CD4-positive, alpha-beta T cell treated with Interleukin-4 for 4 hours (primary cell): ENCODE measurements at regions not wholly inside any gene's neighbourhood (a gene's known extent, or its start where the extent isn't known, plus 50 kb on each side); places are given as distances from the start of the nearest gene placed in this dataset.
A peak's percentile ranks its signal among the peaks of the same experiment; 100 is the strongest.

Experiments
- DNase-seq: peaks from one replicate; pipeline ENCODE4 v3.0.0-alpha.2; 2020

GRCh38 chr2:74066491-74067203 lies 81.1 kb downstream of the BOLA3 start:
- no peak for DNase-seq

DNA sequence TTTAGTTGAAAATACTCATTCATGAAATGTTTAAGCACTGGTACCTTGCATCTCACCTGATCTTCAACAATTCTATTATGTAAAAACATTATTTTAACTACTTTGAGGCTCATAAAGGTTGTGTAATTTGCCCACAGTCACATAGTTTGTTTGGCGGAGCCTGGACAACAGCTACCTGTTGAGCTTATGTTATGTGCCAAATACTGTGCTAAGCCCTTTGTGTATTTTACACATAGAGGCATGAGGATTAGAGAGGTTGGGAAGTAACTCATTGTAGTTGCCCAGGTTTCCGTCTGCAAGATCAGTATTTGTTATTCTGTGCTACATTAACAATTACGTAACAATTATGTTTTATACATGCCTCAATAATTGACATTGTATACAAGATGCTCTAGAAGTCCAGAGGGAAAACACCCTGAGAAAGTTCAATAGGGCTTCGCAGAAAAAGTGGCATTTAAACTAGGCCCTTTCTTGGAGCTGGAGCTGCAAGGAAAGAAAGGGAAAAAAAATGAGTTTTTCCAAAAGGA lies 80.4 kb downstream of the BOLA3 start:
- no peak for DNase-seq

DNA sequence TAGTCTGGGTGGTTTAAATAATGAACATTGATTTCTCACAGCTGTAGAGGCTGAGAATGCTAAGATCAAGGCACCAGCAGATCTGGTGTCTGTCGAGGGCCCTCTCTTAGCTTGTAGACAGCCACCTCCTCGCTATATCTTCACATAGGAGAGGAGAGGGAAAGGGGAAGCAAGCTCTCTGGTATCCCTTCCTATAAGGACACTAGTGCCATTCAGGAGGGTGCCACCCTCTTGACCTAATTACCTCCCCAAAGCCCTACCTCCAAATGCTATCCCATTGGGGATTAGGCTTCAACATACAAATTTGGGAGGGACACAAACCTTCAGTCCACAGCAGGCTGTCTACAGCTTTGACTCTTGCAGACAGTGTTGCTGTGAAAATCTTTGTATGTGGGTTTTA lies 76.7 kb downstream of the BOLA3 start:
- no peak for DNase-seq

- DNase-seq: no peak
Observed at GRCh38 chr2:74071426-74071825, 76.3 kb downstream of the BOLA3 start.

DNA sequence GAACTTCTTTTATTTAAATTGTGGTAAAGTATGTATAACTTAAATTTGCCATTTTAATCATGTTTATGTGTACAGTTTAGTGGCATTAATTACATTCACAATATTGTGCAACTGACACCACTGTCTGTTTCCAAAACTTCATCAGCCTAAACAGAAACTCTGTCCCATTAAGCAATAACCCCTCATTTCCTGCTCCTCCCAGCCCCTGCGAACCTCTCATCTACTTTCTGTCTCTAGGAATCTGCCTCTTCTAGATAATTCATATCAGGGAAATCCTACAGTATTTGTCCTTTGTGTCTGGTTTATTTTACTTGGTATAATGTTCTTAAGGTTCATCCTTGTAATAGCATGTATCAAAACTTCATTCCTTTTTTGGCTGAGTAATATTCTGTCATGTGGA lies 75.1 kb downstream of the BOLA3 start:
- DNase-seq: no peak

GRCh38 chr2:74074487-74074886 lies 73.2 kb downstream of the BOLA3 start:
- DNase-seq: no peak

GRCh38 chr2:74076074-74076470 lies 71.6 kb downstream of the BOLA3 start:
- no peak for DNase-seq

GRCh38 chr2:74077636-74078035 lies 70.1 kb downstream of the BOLA3 start:
- DNase-seq: no peak

DNA sequence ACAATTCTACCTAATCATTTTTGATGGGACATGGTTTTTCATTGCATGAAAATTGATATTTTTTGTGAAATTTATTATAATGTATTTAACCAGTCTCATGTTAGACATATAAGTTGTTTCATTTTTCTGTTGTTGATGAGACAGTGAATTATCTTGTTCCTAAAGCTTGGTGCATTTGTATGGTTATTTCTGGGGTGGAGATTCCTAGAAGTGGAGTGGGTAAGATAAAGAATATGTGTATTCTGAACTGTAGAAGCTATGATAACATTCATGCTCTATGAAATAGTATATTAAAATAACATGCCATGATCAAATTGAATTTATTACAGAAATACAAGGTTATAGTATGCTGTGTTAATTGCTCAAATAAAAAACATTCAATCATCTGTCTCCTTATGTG lies 69.2 kb downstream of the BOLA3 start:
- no peak for DNase-seq

DNA sequence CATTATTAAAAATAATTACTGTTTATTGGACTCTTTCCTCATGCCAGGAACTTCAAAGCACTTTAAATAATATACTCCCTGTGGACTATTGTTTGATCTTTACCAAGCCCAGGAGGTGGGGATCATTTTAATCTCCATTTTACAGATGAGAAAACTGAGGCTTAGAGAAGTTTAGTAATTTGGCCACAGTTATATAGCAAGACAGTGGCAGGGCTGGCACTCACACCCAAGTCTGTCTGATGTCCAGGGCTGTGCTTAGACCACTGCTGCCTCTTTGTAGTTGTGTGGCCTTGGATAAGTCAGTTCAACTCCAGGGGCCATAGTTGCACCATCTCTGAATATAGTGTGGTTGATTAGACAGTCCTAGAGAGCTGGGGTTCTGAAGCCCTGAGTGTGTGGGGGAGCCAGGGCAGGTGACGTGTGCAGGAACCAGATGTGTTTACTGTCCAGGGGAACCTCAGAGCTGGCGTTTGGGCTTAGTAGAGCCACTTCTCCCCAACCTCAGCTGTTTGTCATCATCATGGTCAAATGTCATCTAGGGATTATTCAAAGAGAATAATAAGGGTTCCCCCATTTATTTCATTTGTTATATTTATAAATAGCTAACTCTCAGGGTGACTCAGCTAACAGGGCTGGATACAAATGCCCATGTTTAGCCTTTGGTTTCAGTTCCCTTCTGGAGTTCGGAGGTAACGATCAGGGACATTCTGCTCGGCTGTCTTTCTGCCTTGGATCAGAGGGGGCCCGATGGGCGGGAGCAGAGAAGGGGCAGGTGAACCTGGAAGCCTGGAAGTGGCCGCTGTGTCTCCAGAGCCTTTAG lies 68.0 kb downstream of the BOLA3 start:
- peak; percentile 11 for DNase-seq

DNA sequence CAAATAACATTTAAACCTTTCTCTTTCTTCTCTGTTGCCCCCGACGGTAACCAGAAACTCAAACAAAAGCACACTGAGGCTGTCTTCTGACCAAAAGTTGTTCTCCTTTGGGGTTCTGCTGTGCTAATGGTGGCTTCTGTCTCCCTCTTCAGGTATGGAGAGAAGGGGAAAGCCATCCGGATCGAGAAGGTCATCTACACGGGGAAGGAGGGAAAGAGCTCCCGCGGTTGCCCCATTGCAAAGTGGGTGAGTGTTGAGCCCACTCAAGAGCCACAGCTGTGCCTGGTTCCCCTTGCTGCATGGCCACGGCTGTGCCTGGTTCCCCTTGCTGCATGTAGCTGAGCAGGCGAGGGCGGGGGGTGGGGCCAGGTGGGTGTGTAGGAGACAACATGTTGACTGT lies 67.4 kb downstream of the BOLA3 start:
- no peak for DNase-seq

GRCh38 chr2:74081030-74081762 lies 66.5 kb downstream of the BOLA3 start:
- no peak for DNase-seq

- DNase-seq: no peak
Observed at GRCh38 chr2:74081763-74082110, 66.0 kb downstream of the BOLA3 start.

DNA sequence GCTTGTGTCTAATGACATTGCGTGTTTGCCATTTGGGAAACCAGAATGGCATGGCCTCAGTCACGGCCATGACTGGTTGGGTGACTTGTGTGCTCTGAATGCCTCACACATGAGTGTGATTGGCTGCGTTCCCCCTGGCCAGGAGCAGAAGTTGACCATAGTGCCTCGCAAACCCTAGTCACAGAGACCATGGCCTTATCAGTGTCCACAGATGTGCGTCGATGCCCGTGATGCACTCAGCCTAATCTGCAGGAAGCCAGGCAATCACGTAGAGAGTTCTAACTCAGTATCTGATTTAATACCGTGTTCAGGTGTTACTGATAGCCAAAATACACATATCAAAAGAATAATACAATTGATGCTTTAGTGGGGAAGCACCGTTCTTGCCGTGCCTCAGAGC lies 64.0 kb downstream of the BOLA3 start:
- no peak for DNase-seq
